ENCODE measurements at regions not wholly inside any gene's neighbourhood (a gene's known extent, or its start where the extent isn't known, plus 50 kb on each side); places are given as distances from the start of the nearest gene placed in this dataset.

DNA sequence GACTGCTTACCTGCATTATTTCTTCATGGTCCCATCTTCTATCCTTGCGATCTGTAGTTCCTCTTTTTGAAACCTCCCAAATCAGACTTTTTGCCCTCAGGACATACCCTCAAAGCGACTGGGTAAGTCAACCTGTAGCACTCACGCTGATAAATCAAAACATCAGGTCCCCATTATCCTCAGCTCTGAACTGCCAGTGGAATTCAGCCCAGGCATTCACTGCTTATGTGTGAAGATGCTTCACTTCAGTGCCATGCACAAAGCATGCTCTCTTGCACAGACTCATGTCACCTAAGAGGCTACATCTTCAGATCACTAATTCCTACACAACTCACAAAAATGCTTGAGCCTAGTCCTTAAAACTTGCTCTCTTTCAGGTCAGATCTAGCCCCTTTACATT, 283.6 kb upstream of the KLF6 start:
- no peak for DNase-seq (ENCODE audit: extremely low read depth in 1 of 2, low read depth in 1 of 2)

DNA sequence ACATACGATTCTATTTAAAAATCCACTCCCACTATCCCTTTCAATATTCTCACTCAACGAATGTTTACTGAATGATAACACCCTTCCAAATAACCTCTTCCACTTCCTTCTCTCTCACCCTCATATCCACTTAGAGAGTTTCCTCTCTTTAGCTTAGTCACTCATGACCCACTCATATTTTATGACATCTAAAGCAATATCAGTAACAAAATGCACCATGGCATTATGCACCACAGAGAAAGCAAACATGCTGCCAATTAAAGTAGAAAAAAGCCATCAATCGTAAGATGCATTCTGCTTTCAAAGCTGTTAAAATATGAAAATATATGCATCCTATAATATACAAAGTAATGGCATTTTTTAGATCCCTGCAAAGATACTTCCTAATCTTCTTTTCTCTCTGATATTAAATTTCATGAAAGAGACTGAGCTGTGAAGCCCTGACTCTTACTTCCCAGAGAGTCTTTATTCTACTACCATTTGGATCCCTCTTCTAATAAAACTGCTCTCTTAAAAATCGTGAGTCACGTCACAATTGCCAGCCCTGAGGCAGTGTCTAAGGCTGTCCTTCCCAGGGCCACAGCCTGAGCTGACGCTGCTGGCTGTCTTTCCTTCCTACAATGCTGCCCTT, 283.0 kb upstream of the KLF6 start:
- no peak for DNase-seq (ENCODE audit: extremely low read depth in 1 of 2, low read depth in 1 of 2)

DNA sequence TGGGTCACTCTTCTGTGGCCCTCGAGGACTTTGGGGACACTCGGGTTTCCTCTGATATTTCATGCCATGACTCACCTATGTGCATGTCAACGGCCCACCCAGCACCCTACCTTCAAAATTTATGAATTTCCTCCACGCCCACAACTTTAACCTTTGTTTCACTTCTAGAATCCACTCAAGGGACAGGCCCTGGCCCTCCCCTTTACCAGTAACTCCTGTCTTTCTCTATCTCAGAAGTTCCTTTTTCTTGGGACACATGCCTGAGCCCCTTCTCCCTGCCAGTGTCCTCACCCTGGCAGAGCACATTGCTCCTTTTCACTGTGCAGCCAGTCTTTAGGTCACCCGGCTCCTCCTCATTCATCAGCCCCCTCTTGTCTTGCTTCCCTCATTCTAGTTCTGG, 282.5 kb upstream of the KLF6 start:
- DNase-seq (ENCODE audit: extremely low read depth in 1 of 2, low read depth in 1 of 2), result no peak

DNA sequence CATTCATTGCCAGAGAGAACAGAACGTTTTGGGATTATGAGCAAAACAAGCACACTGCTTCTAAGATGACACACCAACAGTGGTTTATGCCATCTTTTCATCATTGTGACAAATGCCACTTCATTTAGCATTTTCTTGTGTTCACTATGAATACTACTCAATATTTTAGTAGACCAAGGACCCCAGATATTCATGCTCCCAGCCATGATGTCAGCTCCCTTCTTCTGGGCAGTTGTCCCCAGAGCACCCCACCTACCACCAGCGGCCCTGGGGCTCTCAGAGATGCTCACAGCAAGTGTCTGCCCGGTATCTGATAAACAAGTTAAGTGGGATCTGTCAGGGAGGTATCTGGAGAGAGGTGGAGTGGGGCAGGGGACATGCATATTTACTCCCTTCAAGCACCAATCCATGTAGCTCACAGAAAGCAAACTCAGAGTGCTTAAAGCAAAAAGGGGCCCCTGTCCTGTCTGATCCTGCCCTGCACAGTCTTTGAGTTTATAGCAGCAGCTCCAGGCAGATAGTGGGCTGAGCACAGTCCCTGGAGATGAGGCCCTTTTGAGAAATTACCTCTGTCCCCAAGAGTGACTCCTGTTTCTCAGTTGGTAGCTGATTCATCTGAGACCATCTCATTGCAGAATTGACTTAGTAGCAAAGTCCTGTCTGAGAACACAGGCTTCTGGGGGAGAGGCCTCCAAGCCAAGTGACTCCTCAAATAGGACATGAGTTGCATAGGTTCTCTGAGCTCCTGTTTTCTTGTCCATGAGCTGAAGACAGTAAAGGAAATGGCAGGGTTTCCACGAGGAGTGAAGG, 281.8 kb upstream of the KLF6 start:
- peak in 1 of 2 donors; percentile 17 for DNase-seq (ENCODE audit: extremely low read depth in 1 of 2, low read depth in 1 of 2)

DNA sequence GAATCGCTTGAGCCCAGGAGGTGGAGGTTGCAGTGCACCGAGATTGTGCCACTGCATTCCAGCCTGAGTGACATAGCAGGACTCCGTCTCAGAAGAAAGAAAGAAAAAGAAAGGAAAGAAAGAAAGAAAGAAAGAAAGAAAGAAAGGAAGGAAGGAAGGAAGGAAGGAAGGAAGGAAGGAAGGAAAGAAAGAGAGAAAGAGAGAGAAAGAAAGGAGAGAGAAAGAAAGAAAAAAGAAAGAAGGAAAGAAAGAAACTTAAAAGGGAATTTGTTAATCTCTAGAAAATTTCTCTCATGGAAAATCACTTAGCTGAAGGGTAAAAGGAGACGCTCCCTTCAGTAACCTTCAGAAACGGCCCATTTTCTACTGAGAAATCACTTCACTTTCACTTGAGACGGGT, 279.5 kb upstream of the KLF6 start:
- no peak for DNase-seq (ENCODE audit: extremely low read depth in 1 of 2, low read depth in 1 of 2)

- DNase-seq (ENCODE audit: extremely low read depth in 1 of 2, low read depth in 1 of 2), result no peak
These were observed 278.7 kb upstream of the KLF6 start for GRCh38 chr10:4063717-4064116.

GRCh38 chr10:4062751-4063150, 277.7 kb upstream of the KLF6 start:
- DNase-seq (ENCODE audit: extremely low read depth in 1 of 2, low read depth in 1 of 2), result no peak

- DNase-seq (ENCODE audit: extremely low read depth in 1 of 2, low read depth in 1 of 2), result no peak
These were observed 277.1 kb upstream of the KLF6 start for GRCh38 chr10:4062072-4062471.

- no peak for DNase-seq (ENCODE audit: extremely low read depth in 1 of 2, low read depth in 1 of 2)
These were observed 276.5 kb upstream of the KLF6 start for GRCh38 chr10:4061441-4061951.

GRCh38 chr10:4059471-4060138, 274.6 kb upstream of the KLF6 start:
- no peak for DNase-seq (ENCODE audit: extremely low read depth in 1 of 2, low read depth in 1 of 2)

GRCh38 chr10:4058514-4059029, 273.6 kb upstream of the KLF6 start:
- no peak for DNase-seq (ENCODE audit: extremely low read depth in 1 of 2, low read depth in 1 of 2)

GRCh38 chr10:4057725-4058513, 272.9 kb upstream of the KLF6 start:
- DNase-seq (ENCODE audit: extremely low read depth in 1 of 2, low read depth in 1 of 2), result no peak

DNA sequence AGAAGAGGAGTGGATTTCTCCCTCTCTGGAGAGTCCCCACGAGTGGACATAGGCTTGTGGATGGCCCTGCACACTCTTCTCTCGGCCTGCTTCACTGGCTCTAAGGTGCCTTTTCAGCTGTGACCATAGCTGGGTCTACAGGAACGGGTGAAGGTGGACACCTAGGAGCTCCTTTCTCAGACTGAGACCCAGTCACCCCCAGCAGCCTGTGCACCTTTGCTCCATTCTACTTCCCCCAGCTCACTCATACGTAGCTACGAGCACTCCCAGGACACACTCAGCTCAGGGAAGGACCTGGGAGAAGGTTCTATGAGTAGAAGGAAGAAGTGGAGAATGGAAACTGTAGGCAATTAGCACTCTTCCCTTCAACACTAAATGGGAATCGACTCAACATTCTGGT, 272.0 kb upstream of the KLF6 start:
- DNase-seq (ENCODE audit: extremely low read depth in 1 of 2, low read depth in 1 of 2), result no peak

DNA sequence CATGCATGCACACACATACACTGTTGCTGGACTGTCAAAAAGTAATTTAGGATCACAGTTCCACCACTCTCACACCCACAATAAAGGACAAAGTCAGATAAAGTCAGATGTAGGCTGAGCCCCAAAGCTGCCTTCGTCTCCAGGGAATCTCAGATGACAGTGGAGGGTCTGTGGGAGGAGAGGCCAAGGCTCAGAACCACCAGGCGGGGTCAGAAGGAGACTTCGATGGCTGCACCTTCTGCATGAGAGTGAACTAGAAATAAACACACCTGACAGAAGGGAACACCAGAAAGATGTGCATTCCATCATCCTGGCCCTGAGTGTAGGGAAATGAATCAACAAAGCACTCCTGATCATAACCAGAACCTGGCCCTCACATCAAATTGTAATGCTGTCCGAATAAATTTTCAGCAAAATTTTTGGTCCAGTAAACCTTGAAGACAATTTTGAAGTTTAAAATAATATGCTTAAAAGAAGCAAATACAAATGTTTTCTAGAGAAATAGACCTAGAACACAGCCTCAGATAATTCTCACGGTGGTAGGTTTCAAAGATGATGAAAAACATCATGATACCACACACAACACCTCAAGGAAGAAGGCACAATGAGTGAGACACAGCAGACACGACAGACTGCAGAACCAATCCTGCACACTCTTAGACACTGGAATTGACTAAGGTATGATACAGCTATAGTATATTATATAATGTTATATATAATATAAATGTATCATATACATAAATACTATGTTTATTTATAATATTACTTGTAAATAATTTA, 269.8 kb upstream of the KLF6 start:
- no peak for DNase-seq (ENCODE audit: extremely low read depth in 1 of 2, low read depth in 1 of 2)

DNA sequence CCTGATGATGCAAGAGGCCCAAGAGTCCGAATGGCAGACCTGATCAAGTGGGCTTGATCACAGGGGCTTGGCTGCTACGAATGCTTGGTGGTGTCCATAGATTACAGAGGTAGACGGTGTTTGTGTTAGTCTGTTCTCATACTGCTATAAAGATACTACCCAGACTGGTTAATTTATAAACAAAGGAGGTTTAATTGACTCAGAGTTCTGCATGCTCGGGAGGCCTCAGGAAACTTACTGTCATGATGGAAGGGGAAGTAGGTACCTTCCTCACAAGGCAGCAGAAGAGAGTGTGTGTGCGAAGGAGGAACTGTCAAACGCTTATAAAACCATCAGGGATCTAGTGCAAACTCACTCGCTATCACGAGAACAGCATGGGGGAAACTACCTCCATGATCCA, 268.9 kb upstream of the KLF6 start:
- DNase-seq (ENCODE audit: extremely low read depth in 1 of 2, low read depth in 1 of 2), result no peak

- DNase-seq (ENCODE audit: extremely low read depth in 1 of 2, low read depth in 1 of 2), result no peak
These were observed 266.7 kb upstream of the KLF6 start for GRCh38 chr10:4051641-4052151.

DNA sequence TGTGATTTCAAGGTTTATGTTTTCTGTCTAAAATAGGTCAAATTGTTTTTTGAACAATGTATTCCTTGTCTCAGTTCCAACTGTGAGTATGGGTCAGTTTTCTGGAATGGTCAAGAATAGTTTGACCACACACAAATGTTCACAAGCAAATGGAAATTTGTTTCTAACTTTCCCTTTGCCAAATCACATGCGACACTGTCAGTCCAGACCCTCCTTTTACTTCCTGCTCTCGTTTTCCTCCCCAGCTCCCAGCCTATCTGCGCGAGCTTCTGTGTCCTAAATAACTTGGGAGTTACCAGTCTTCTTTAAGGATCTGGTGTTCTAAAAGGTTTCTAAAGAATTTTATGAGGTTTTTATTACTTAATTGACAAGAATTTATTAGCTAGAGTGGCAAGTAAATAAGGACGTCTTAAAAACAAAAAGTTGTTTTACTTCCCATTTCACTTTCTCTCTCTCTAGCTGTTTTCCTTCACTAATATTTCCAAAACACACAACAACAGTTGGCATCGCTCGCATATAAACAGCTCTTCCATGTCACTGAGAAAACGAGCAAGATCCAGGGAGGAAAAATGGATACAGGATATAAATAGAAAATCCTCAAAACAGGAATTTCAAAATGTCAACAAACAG, 266.1 kb upstream of the KLF6 start:
- DNase-seq (ENCODE audit: extremely low read depth in 1 of 2, low read depth in 1 of 2), result no peak

DNA sequence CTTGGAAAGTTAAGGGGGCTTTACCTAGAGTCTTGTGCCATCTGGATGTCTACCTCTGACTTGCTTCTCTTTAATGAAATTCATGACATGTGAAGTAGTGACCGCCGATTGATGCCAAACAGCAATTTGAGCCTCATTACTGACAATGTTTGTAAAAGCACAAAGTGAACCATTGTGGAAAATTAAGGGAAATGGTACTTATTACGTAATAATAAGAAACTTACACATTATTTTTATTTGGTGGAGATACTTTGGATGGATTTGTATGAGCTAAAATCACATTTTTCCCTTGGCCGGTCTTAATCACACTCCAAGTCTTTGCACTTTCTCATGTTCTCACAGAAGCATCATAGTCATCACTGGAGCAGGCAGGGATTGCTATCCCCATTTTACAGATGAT, 265.1 kb upstream of the KLF6 start:
- DNase-seq (ENCODE audit: extremely low read depth in 1 of 2, low read depth in 1 of 2), result no peak

DNA sequence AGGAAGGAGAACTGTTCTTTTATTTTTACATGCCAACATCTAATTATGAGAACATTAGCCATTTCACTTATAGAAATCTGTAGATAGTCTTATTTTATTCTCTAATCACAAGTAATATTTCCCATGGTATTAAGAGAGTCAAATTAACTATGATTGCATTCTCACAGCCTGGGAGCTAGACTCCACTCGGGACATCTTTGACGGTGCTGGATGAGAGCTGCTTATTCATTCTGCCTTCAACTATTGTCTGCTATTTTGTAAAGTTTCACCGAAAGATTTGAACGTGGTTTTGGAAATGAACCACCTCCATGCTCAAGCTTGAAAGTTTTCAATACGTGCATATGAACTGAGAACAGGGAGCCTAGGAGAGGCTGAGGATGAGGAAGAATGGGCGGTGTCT, 264.3 kb upstream of the KLF6 start:
- no peak for DNase-seq (ENCODE audit: extremely low read depth in 1 of 2, low read depth in 1 of 2)

Measured in stimulated activated CD8-positive, alpha-beta memory T cell treated with anti-CD3 and anti-CD28 coated beads, Interleukin-7, amount 100 ng/mL, for 48 hours (primary cell).